GM12878 (cell line): ENCODE measurements at regions not wholly inside any gene's neighbourhood (a gene's known extent, or its start where the extent isn't known, plus 50 kb on each side); places are given as distances from the start of the nearest gene placed in this dataset.

ENCODE experiments used
- ATAC-seq: fragments of 200-7000 bp; cut with Tn5 transposase; 3 replicates; pipeline ENCODE4 v1.9.1; 2020; ENCODE audit warnings: mild to moderate bottlenecking, moderate library complexity
- BruUV-seq: library from RNA; stranded (reverse); fragments of 400-500 nt; replicated peaks from 2 replicates; lab custom pipeline; 2021; lab: Mats Ljungman, UMichigan
- CTCF ChIA-PET: fragments of 300-600 bp; sonication (Branson Sonifier 250); formaldehyde crosslinking; extraction: SDS; loops from one replicate; lab custom pipeline; 2021; ENCODE audit warnings: inconsistent platforms; lab: Yijun Ruan, JAX
- POLR2A ChIA-PET: fragments of 350-600 bp; formaldehyde crosslinking; extraction: SDS; loops from one replicate; lab custom pipeline; 2021; ENCODE audit warnings: inconsistent platforms; lab: Charles Lee
- RAD21 ChIA-PET: fragments of 300-600 bp; sonication (Branson Sonifier 250); formaldehyde crosslinking; loops from one replicate; lab custom pipeline; 2023; ENCODE audit warnings: antibody characterized with exemption; ENCODE audit not compliant: unreplicated experiment; lab: Charles Lee
- SMC1A ChIA-PET: fragments of 300-600 bp; sonication (Branson Sonifier 250); formaldehyde crosslinking; loops from one replicate; lab custom pipeline; 2023; ENCODE audit not compliant: unreplicated experiment, uncharacterized antibody; lab: Charles Lee
- DNase-seq: peaks from one replicate; pipeline ENCODE4 v3.0.0-alpha.2; 2011; ENCODE audit warnings: low read depth, low spot score
- FAIRE-seq: peaks from 3 replicates; lab custom pipeline; 2011; peaks lifted over from hg19 to GRCh38; lab: Jason Lieb, UNC
- H2AFZ ChIP-seq: 2 replicates; pipeline ENCODE4 v1.6.0; 2011; ENCODE audit warnings: low read depth, low read length, control low read depth; ENCODE audit not compliant: control insufficient read depth
- H3K27ac ChIP-seq: 2 replicates; pipeline ENCODE4 v1.5.1; 2011; ENCODE audit warnings: control low read depth; ENCODE audit not compliant: control insufficient read depth, insufficient read depth
- H3K27me3 ChIP-seq, 2 experiments: replicated peaks in 1 of 2; 2 replicates each; pipeline versions ENCODE4 v1.6.0 to v1.6.1; 2011; ENCODE audit warnings: low read length in 1 of 2; ENCODE audit not compliant: control insufficient read depth in 2 of 2, insufficient read depth in 2 of 2
- H3K36me3 ChIP-seq, 2 experiments: 2 replicates each; pipeline ENCODE4 v1.5.1; 2011; ENCODE audit warnings: low read length in 1 of 2; ENCODE audit not compliant: control insufficient read depth in 2 of 2, insufficient read depth in 2 of 2
- H3K4me1 ChIP-seq: 2 replicates; pipeline ENCODE4 v1.6.1; 2011; ENCODE audit warnings: mild to moderate bottlenecking, low read length, moderate library complexity, mixed read lengths; ENCODE audit not compliant: control insufficient read depth, insufficient read depth
- H3K4me2 ChIP-seq: 2 replicates; pipeline ENCODE4 v1.6.0; 2011; ENCODE audit warnings: control low read depth; ENCODE audit not compliant: control insufficient read depth, insufficient read depth
- H3K4me3 ChIP-seq: fragments of 200-600 bp; sonication (generic); 2 replicates; pipeline ENCODE4 v1.5.1; 2016
- H3K79me2 ChIP-seq: 2 replicates; pipeline ENCODE4 v1.6.0; 2011; ENCODE audit warnings: low read length; ENCODE audit not compliant: control insufficient read depth, insufficient read depth
- H3K9ac ChIP-seq: 2 replicates; pipeline ENCODE4 v1.8.0; 2011; ENCODE audit warnings: low read length, control low read depth, mixed read lengths; ENCODE audit not compliant: control insufficient read depth, insufficient read depth
- H3K9me3 ChIP-seq: replicated peaks from 3 replicates; pipeline ENCODE4 v1.5.1; 2011; ENCODE audit warnings: mild to moderate bottlenecking, low read length; ENCODE audit not compliant: control insufficient read depth, insufficient read depth
- H4K20me1 ChIP-seq: 2 replicates; pipeline ENCODE4 v1.6.0; 2011; ENCODE audit not compliant: control insufficient read depth, insufficient read depth
- MXI1 ChIP-seq: fragments of 150-350 bp; IDR thresholded peaks from 2 replicates; pipeline ENCODE4 v1.6.1; 2011; ENCODE audit warnings: low read depth, mild to moderate bottlenecking, inconsistent platforms, low read length, improper control_type of control experiment
- MYC ChIP-seq: IDR thresholded peaks from 2 replicates; pipeline ENCODE4 v1.6.1; 2011; ENCODE audit warnings: mild to moderate bottlenecking, low read length, moderate library complexity, inconsistent platforms; ENCODE audit not compliant: insufficient read depth, insufficient replicate concordance, insufficient read length, severe bottlenecking
- NR2C1 ChIP-seq: fragments of 450-650 bp; IDR thresholded peaks from 2 replicates; pipeline ENCODE4 v1.6.1; 2017; ENCODE audit warnings: antibody characterized with exemption, mild to moderate bottlenecking, moderate library complexity
- NRF1 ChIP-seq: conservative IDR thresholded peaks from 2 replicates; pipeline ENCODE4 v1.6.1; 2011; ENCODE audit warnings: mild to moderate bottlenecking, low read depth, low read length, improper control_type of control experiment
- WGBS: methylation state at CpG from one replicate; pipeline ENCODE4 v1.1.6; 2016; ENCODE audit warnings: low lambda C conversion rate; ENCODE audit not compliant: insufficient replicate concordance, insufficient coverage; ENCODE audit errors: missing lambda C conversion rate; 5-methylcytosine and 5-hydroxymethylcytosine counted together
- in situ Hi-C: fragments of 300-500 bp; cut with MboI; formaldehyde crosslinking; loops from 9 replicates; pipeline ENCODE4 v1.14.3; 2018; ENCODE audit warnings: mixed read lengths
- intact Hi-C: fragments of 100-400 bp; cut with micrococcal nuclease; formaldehyde crosslinking; loops from one replicate; pipeline ENCODE4 v1.14.2; 2022; ENCODE audit not compliant: unreplicated experiment
- TF ChIP-seq, protein P1 (sequence below): fragments of 450-650 bp; formaldehyde crosslinking; IDR thresholded peaks from 2 replicates; pipeline ENCODE4 v1.5.0; 2022; ENCODE audit warnings: mild to moderate bottlenecking, missing genetic modification characterization
- TF ChIP-seq, protein P2 (sequence below): fragments of 150-350 bp; IDR thresholded peaks from 2 replicates; pipeline ENCODE4 v1.6.1; 2014; ENCODE audit warnings: mild to moderate bottlenecking, low read depth, low read length

DNA sequence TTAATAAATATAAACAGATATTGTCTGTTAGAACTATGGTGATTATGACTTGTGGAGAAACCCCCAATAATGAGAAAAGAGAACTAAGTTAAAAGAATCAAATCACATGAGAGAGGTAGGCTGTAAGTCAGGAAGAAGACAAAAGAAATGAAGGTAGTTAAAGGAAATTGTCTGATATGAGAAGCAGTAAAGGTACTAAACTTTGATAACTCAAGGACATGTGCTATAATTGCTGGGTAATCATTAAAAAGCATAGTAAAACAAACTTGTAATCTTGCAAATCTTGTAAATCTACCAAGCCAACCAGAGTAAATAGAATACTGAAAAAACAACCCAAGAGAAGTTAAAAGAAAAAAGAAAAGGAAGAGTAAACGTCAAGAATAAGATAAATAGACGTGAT lies 207.0 kb upstream of the CTNND2 start (continued):
- TF ChIP-seq, protein P1, sequence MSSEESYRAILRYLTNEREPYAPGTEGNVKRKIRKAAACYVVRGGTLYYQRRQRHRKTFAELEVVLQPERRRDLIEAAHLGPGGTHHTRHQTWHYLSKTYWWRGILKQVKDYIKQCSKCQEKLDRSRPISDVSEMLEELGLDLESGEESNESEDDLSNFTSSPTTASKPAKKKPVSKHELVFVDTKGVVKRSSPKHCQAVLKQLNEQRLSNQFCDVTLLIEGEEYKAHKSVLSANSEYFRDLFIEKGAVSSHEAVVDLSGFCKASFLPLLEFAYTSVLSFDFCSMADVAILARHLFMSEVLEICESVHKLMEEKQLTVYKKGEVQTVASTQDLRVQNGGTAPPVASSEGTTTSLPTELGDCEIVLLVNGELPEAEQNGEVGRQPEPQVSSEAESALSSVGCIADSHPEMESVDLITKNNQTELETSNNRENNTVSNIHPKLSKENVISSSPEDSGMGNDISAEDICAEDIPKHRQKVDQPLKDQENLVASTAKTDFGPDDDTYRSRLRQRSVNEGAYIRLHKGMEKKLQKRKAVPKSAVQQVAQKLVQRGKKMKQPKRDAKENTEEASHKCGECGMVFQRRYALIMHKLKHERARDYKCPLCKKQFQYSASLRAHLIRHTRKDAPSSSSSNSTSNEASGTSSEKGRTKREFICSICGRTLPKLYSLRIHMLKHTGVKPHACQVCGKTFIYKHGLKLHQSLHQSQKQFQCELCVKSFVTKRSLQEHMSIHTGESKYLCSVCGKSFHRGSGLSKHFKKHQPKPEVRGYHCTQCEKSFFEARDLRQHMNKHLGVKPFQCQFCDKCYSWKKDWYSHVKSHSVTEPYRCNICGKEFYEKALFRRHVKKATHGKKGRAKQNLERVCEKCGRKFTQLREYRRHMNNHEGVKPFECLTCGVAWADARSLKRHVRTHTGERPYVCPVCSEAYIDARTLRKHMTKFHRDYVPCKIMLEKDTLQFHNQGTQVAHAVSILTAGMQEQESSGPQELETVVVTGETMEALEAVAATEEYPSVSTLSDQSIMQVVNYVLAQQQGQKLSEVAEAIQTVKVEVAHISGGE: no peak
- no peak for TF ChIP-seq NR2C1
- no peak for TF ChIP-seq MYC

DNA sequence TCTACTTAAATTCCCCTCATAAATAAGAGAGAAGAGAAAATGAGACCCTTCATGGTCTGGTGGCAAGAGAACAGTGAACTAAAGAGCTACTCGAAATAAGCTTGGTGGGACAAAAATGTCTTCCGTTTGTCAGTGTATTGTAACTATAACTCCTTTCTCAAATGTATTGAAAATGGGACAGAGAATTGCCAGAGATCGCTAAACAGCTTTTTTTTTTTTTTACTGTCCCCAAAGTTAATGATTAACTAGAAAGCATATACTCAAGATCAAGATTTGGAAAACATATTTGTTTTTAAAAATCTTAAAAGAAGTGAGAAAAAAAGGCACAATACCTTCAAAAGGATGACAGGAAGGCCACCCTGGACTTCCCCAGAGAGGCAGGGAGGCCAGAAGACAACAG lies 206.4 kb upstream of the CTNND2 start:
- H2AFZ ChIP-seq: no peak overlapping the region
- no peaks in the 10 kb centered on the region for H3K36me3 ChIP-seq
- no peak for FAIRE-seq
- DNase-seq: no peak
- intact Hi-C loops (no loop called here), in situ Hi-C loops (no loop called here)
- H3K9me3 ChIP-seq: no peaks in the 10 kb centered on the region
- no peaks in the 10 kb centered on the region for H3K27me3 ChIP-seq
- H3K9ac ChIP-seq: no peak overlapping the region
- no peaks in the 10 kb centered on the region for H3K79me2 ChIP-seq
- POLR2A ChIA-PET: no interaction called here
- no peaks in the 10 kb centered on the region for H4K20me1 ChIP-seq
- WGBS: 7% methylated on average over 3 of the region's 3 CpGs
- SMC1A ChIA-PET: interaction anchor here (0.6 to 1.5 kb wide), 3 partner anchors 9 to 171 kb away, joined by 3 to 4 read pairs (median 4); no protein-coding TSS in a partner anchor
- H3K4me1 ChIP-seq: no peaks in the 10 kb centered on the region
- RAD21 ChIA-PET: interaction anchor here (0.6 to 1.3 kb wide), 3 partner anchors 16 to 1133 kb away, joined by 3 read pairs; no protein-coding TSS in a partner anchor
- BruUV-seq: no TSS peak
- ATAC-seq: no peak
- TF ChIP-seq, protein P2, sequence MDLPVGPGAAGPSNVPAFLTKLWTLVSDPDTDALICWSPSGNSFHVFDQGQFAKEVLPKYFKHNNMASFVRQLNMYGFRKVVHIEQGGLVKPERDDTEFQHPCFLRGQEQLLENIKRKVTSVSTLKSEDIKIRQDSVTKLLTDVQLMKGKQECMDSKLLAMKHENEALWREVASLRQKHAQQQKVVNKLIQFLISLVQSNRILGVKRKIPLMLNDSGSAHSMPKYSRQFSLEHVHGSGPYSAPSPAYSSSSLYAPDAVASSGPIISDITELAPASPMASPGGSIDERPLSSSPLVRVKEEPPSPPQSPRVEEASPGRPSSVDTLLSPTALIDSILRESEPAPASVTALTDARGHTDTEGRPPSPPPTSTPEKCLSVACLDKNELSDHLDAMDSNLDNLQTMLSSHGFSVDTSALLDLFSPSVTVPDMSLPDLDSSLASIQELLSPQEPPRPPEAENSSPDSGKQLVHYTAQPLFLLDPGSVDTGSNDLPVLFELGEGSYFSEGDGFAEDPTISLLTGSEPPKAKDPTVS: no peak
- TF ChIP-seq NRF1 (no peak), MXI1 (no peak)
- TF ChIP-seq, all 136 proteins: peak for 0
- H3K4me3 ChIP-seq: no peak overlapping the region
- CTCF ChIA-PET: interaction anchor here (0.9 to 1.0 kb wide), 2 partner anchors 10 to 12 kb away, joined by 3 read pairs; no protein-coding TSS in a partner anchor
- H3K4me2 ChIP-seq: no peak overlapping the region
- H3K27ac ChIP-seq: no peak overlapping the region
